ENCODE measurements at regions not wholly inside any gene's neighbourhood (a gene's known extent, or its start where the extent isn't known, plus 50 kb on each side); places are given as distances from the start of the nearest gene placed in this dataset.

DNA sequence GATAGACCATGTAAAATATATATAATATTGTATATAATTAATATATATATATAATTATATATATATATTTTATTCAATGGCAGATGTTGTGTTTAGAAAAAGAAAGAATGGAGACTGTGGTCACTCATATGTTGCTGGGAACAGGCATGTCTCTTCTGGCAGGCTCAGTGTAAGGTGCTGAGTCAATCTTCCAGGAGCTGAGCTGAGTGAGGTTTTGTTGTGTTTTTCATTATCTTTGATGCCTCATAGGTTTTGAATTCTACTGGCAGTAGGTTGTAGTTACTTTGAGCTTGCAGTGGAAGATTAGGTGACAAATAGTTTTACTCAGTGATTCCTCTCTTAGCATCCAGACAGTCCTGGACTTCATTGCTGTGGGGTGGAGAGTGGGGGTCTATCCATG lies 561.3 kb downstream of the IRX1 start:
- H3K27ac Mint-ChIP-seq, result no peak overlapping the region
- H3K4me1 Mint-ChIP-seq, result no peaks in the 10 kb centered on the region
- H3K27me3 Mint-ChIP-seq, result no peaks in the 10 kb centered on the region
- no peaks in the 10 kb centered on the region for H3K9me3 Mint-ChIP-seq
- H3K4me3 Mint-ChIP-seq, result no peak overlapping the region
- DNase-seq, result no peak
- no peaks in the 10 kb centered on the region for H3K36me3 Mint-ChIP-seq

GRCh38 chr5:4158750-4159447 lies 563.3 kb downstream of the IRX1 start:
- no peak overlapping the region for H3K4me3 Mint-ChIP-seq
- DNase-seq, result no peak
- H3K9me3 Mint-ChIP-seq, result no peaks in the 10 kb centered on the region
- no peak overlapping the region for H3K27ac Mint-ChIP-seq
- H3K4me1 Mint-ChIP-seq, result no peaks in the 10 kb centered on the region
- H3K36me3 Mint-ChIP-seq, result no peaks in the 10 kb centered on the region
- no peaks in the 10 kb centered on the region for H3K27me3 Mint-ChIP-seq

- Mint-ChIP-seq H3K27me3 (no peaks in the 10 kb centered on the region), H3K36me3 (no peaks in the 10 kb centered on the region), H3K4me3 (no peak overlapping the region), H3K9me3 (no peaks in the 10 kb centered on the region), H3K27ac (no peak overlapping the region), H3K4me1 (no peaks in the 10 kb centered on the region)
- no peak for DNase-seq
Observed at GRCh38 chr5:4159681-4160080, 564.0 kb downstream of the IRX1 start.

DNA sequence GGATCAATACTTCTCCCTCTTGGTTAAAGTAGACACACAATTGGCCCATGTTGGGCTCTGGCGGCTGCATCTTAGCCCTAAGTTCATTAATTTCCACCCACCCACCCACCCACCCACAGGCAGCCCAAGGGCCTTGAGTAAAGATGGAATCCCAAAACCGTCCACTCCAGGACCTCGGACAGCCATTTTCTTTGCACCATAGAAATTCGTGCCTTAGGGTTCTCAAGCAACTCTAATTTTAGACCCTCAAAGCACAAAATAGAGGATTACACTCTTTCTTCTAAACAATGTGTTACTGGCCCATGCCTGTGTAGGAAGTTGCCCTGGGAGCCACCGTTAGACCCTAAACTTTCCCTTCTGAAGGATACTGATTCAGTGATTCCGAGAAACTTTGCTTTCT lies 568.5 kb downstream of the IRX1 start:
- H3K27ac Mint-ChIP-seq, result no peak overlapping the region
- H3K36me3 Mint-ChIP-seq, result no peaks in the 10 kb centered on the region
- no peak overlapping the region for H3K4me3 Mint-ChIP-seq
- no peaks in the 10 kb centered on the region for H3K27me3 Mint-ChIP-seq
- DNase-seq, result no peak
- H3K9me3 Mint-ChIP-seq, result no peaks in the 10 kb centered on the region
- no peaks in the 10 kb centered on the region for H3K4me1 Mint-ChIP-seq

DNA sequence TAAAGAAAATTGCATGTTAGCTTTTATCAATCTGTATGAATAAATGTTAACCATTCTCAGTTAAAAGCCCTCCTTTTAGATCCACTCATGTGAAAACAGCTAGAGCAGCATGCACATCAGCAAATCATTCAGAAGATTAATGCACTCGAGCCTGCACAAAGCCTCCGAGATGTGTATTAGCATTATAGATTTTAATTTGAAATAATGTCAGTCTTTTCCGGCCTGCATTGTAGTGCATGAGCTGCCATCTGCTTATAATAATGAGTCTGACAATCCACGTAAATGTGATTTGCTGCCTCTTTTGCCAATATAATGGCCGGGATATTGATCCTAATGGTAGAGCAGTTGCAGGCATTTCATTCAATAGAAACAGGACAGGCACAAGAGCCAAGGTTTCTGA lies 585.1 kb downstream of the IRX1 start:
- Mint-ChIP-seq H3K27me3 (no peaks in the 10 kb centered on the region), H3K9me3 (peaks cover 10% of the 10 kb centered on the region), H3K36me3 (no peaks in the 10 kb centered on the region), H3K4me3 (no peak overlapping the region), H3K27ac (no peak overlapping the region), H3K4me1 (no peaks in the 10 kb centered on the region)
- no peak for DNase-seq

GRCh38 chr5:4182144-4182543 lies 586.5 kb downstream of the IRX1 start:
- peaks cover 11% of the 10 kb centered on the region for H3K9me3 Mint-ChIP-seq
- H3K4me3 Mint-ChIP-seq, result no peak overlapping the region
- no peaks in the 10 kb centered on the region for H3K36me3 Mint-ChIP-seq
- H3K27me3 Mint-ChIP-seq, result no peaks in the 10 kb centered on the region
- no peak overlapping the region for H3K27ac Mint-ChIP-seq
- no peaks in the 10 kb centered on the region for H3K4me1 Mint-ChIP-seq
- no peak for DNase-seq

DNA sequence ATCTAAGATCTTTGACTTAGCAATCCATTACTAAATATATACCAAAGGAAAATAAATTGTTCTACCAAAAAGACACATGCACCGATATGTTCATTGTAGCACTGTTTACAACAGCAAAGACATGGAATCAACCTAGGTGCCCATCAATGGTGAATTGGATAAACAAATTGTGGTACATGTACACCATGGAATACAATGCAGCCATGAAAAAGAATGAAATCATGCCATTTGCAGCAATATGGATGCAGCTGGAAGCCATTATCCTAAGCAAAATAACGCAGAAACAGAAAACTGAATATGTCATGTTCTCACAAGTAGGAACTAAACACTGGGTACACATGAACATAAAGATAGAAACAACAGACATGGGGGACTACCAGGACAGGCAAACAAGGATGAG lies 589.5 kb downstream of the IRX1 start:
- H3K27me3 Mint-ChIP-seq, result no peaks in the 10 kb centered on the region
- H3K4me3 Mint-ChIP-seq, result no peak overlapping the region
- no peak for DNase-seq
- no peaks in the 10 kb centered on the region for H3K36me3 Mint-ChIP-seq
- no peak overlapping the region for H3K27ac Mint-ChIP-seq
- H3K4me1 Mint-ChIP-seq, result no peaks in the 10 kb centered on the region
- peaks cover 11% of the 10 kb centered on the region for H3K9me3 Mint-ChIP-seq

DNA sequence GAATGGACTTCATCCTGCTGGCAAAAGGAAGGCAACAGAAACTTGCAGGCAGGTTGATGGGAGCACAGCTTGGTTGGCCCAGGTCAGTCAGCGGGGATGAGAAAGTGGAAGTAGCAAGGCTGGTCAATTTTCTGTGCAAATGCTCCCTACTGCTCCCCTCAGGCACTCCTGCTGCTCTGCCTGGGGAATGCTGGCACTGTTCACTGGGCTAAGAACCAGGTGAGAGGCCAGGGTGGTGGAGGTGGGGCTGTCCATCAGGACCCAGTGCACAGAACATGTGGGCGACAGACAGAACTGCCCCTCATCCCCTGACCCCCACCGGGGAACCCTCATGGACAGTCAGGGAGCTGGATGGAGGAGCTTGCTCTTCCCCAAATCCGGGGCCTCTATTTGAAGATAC lies 593.1 kb downstream of the IRX1 start:
- Mint-ChIP-seq H3K4me3 (no peak overlapping the region), H3K9me3 (peaks cover 8% of the 10 kb centered on the region), H3K27ac (no peak overlapping the region), H3K4me1 (no peaks in the 10 kb centered on the region), H3K36me3 (no peaks in the 10 kb centered on the region), H3K27me3 (no peaks in the 10 kb centered on the region)
- DNase-seq, result no peak

DNA sequence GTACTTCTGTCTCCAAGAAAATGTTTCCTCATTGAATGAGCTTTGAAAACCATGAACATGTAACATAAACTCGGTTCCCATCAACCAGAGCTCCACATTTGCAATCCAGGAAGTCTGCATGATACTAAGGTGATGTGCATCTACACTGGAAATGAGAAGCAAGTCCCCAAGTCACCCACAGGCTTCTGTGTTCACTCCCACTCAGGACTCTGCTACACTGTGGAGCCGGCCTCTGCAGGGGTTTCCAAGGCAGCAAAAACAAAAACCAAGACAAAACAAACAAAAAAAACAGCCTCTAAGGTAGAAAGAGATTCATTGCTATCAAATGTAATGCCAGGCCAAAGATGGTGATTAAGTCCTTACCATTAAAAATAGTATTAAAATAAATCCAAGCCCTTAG lies 593.7 kb downstream of the IRX1 start:
- H3K27ac Mint-ChIP-seq, result no peak overlapping the region
- H3K4me3 Mint-ChIP-seq, result no peak overlapping the region
- no peaks in the 10 kb centered on the region for H3K4me1 Mint-ChIP-seq
- no peak for DNase-seq
- H3K9me3 Mint-ChIP-seq, result peaks cover 3% of the 10 kb centered on the region
- no peaks in the 10 kb centered on the region for H3K36me3 Mint-ChIP-seq
- no peaks in the 10 kb centered on the region for H3K27me3 Mint-ChIP-seq

GRCh38 chr5:4191041-4191440 lies 595.4 kb downstream of the IRX1 start:
- H3K9me3 Mint-ChIP-seq, result no peaks in the 10 kb centered on the region
- H3K27ac Mint-ChIP-seq, result no peak overlapping the region
- no peaks in the 10 kb centered on the region for H3K36me3 Mint-ChIP-seq
- DNase-seq, result no peak
- no peaks in the 10 kb centered on the region for H3K27me3 Mint-ChIP-seq
- no peak overlapping the region for H3K4me3 Mint-ChIP-seq
- no peaks in the 10 kb centered on the region for H3K4me1 Mint-ChIP-seq

DNA sequence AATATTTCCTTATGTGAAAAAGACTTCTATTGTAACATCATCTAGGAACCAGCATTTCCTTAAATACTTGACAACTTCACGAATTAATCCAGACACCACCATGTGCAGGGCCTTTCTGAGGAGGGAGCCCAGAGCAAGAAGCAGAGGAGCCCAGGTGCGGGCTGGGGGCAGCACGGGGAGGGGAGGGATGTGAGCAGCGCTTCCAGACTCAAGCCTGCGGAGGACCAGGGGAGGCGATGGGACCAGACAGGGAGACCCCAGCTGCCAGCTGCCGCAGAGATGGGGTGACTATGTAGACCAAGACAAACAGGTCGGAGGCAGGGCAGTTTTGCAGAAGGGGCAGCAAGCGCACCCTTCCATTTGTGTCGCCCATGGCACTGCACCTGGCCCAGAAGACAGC lies 596.1 kb downstream of the IRX1 start:
- no peaks in the 10 kb centered on the region for H3K9me3 Mint-ChIP-seq
- H3K36me3 Mint-ChIP-seq, result no peaks in the 10 kb centered on the region
- no peaks in the 10 kb centered on the region for H3K4me1 Mint-ChIP-seq
- no peak for DNase-seq
- no peak overlapping the region for H3K27ac Mint-ChIP-seq
- H3K27me3 Mint-ChIP-seq, result no peaks in the 10 kb centered on the region
- H3K4me3 Mint-ChIP-seq, result no peak overlapping the region

DNA sequence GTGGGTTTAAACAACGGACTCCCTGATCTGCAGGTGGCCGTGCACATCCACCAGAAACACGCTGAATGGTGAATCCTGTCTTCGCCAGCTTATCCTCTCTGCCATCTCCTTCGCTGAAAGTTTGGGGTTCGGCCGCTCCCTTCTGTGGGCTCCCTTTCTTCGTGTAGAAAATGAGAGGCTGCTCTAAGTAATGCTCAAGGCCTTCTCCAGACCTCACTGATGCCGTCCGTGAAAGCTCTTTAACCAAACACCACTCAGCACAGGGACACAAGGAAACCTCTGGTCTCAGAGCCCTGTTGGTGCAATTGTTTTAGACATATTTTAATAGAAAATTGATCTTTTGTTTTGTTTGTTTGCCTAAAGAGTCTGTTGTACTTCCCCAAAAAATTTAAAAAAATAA lies 596.5 kb downstream of the IRX1 start:
- H3K27me3 Mint-ChIP-seq, result no peaks in the 10 kb centered on the region
- DNase-seq, result no peak
- no peaks in the 10 kb centered on the region for H3K9me3 Mint-ChIP-seq
- H3K4me3 Mint-ChIP-seq, result no peak overlapping the region
- no peak overlapping the region for H3K27ac Mint-ChIP-seq
- H3K4me1 Mint-ChIP-seq, result no peaks in the 10 kb centered on the region
- H3K36me3 Mint-ChIP-seq, result no peaks in the 10 kb centered on the region

- no peak overlapping the region for H3K4me3 Mint-ChIP-seq
- H3K9me3 Mint-ChIP-seq, result no peaks in the 10 kb centered on the region
- no peak overlapping the region for H3K27ac Mint-ChIP-seq
- no peaks in the 10 kb centered on the region for H3K36me3 Mint-ChIP-seq
- no peaks in the 10 kb centered on the region for H3K4me1 Mint-ChIP-seq
- DNase-seq, result no peak
- no peaks in the 10 kb centered on the region for H3K27me3 Mint-ChIP-seq
Observed at GRCh38 chr5:4196744-4197143, 601.1 kb downstream of the IRX1 start.

DNA sequence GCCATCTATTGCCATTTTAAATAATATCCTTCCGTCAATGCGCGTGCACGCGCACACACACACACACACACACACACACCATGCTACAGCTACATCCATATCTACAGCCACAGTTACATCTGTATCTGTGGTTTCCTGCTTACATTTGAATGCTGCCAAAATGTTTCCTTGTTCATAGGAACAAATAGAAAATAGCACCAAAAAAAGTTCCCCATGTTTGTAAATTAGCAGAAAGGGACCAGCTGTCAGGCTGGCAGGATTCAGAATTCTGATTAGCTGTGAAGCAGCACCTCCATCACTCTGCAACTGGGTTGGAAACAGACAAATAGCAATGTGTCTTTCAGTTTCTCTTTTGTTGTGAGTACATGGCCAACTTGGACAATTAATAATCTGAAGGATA lies 601.5 kb downstream of the IRX1 start:
- no peak for DNase-seq
- no peak overlapping the region for H3K4me3 Mint-ChIP-seq
- no peaks in the 10 kb centered on the region for H3K36me3 Mint-ChIP-seq
- H3K27me3 Mint-ChIP-seq, result no peaks in the 10 kb centered on the region
- no peaks in the 10 kb centered on the region for H3K9me3 Mint-ChIP-seq
- H3K4me1 Mint-ChIP-seq, result no peaks in the 10 kb centered on the region
- H3K27ac Mint-ChIP-seq, result no peak overlapping the region

- Mint-ChIP-seq H3K27me3 (no peaks in the 10 kb centered on the region), H3K4me1 (no peaks in the 10 kb centered on the region), H3K36me3 (no peaks in the 10 kb centered on the region), H3K27ac (no peak overlapping the region), H3K9me3 (no peaks in the 10 kb centered on the region), H3K4me3 (no peak overlapping the region)
- DNase-seq, result no peak
Observed at GRCh38 chr5:4198461-4198860, 602.8 kb downstream of the IRX1 start.

DNA sequence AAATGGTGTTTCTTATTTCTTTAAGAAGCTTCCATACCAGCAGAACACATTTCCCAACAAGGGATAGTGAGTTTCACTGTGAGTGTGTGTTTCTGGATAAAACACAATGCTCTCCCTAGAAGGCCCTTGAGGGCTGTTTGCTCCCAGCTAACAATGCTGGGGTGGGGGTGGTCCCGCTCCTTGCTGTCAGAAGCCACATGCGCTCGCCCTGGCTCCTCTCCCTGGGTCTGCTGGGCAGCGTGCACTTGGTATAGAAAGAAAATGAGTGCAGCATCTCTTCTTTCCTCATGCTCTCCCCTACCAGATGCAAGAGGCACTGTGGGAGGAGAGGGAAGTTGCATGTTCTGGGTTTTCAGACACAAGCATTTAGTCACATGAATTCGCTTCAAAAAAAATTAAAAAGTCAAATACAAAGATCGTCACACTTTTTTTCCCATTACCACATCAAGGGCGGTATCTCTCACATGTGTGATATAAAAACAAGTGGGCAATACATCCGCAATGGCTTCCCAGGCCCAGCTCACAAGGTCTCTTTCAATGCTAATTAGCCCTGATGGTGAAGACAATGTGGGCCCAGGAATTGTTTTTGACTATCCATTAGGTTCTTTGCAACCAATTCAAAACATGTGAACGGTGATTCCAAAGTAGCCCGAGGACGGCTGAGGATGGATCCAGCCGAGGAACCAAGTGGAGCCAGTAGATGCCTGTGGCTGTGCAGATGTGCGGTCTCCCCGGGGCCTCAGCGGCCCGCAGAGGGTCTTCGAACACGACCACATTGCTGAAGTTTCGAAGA lies 603.6 kb downstream of the IRX1 start:
- no peaks in the 10 kb centered on the region for H3K36me3 Mint-ChIP-seq
- no peak overlapping the region for H3K4me3 Mint-ChIP-seq
- no peaks in the 10 kb centered on the region for H3K27me3 Mint-ChIP-seq
- no peaks in the 10 kb centered on the region for H3K4me1 Mint-ChIP-seq
- no peaks in the 10 kb centered on the region for H3K9me3 Mint-ChIP-seq
- no peak overlapping the region for H3K27ac Mint-ChIP-seq
- no peak for DNase-seq
